Heart right ventricle (tissue), 16 donors: ENCODE measurements at regions not wholly inside any gene's neighbourhood (a gene's known extent, or its start where the extent isn't known, plus 50 kb on each side); places are given as distances from the start of the nearest gene placed in this dataset.

Source experiments
- ATAC-seq, 8 donors: fragments of 200-7000 bp; cut with Tn5 transposase; one replicate each; pipeline ENCODE4 v1.9.1; 2020; ENCODE audit warnings: mild to moderate bottlenecking in 8 of 8, moderate library complexity in 8 of 8, moderate number of reproducible peaks in 1 of 8
- DNase-seq, 2 donors: peaks; one replicate each; pipeline ENCODE4 v3.0.0-alpha.2; 2020
- H3K27ac ChIP-seq, 10 donors: fragments of 200-600 bp; sonication (generic) in 2 of 10; one replicate each; pipeline versions ENCODE4 v1.5.0 to v1.8.0; 2020 to 2022; ENCODE audit warnings: mild to moderate bottlenecking in 3 of 10
- H3K27me3 ChIP-seq, 7 donors: fragments of 200-600 bp; one replicate each; pipeline ENCODE4 v1.8.0; 2021 to 2022; ENCODE audit warnings: mild to moderate bottlenecking in 2 of 7
- H3K36me3 ChIP-seq, 9 donors: fragments of 200-600 bp; sonication (generic) in 1 of 9; one replicate each; pipeline versions ENCODE4 v1.5.0 to v1.8.0; 2020 to 2022; ENCODE audit warnings: mild to moderate bottlenecking in 2 of 9
- H3K4me1 ChIP-seq, 9 donors: fragments of 200-600 bp; sonication (generic) in 1 of 9; one replicate each; pipeline versions ENCODE4 v1.5.0 to v1.8.0; 2020 to 2022; ENCODE audit warnings: mild to moderate bottlenecking in 4 of 9
- H3K4me3 ChIP-seq, 10 donors: fragments of 200-600 bp; sonication (generic) in 2 of 10; one replicate each; pipeline versions ENCODE4 v1.5.0 to v1.8.0; 2020 to 2022; ENCODE audit warnings: mild to moderate bottlenecking in 7 of 10, moderate library complexity in 2 of 10
- H3K9me3 ChIP-seq, 11 donors: fragments of 200-600 bp in 10 of 11; sonication (generic) in 2 of 11; one replicate each; pipeline versions ENCODE4 v1.5.0 to v1.8.0; 2013 to 2022; ENCODE audit warnings: mild to moderate bottlenecking in 2 of 11, control low read depth in 1 of 11, moderate library complexity in 1 of 11
- CTCF ChIP-seq, 9 donors: fragments of 200-600 bp; sonication (generic) in 2 of 9; IDR thresholded peaks; one replicate each; pipeline versions ENCODE4 v1.5.0 to v1.8.0; 2021 to 2022; ENCODE audit warnings: antibody characterized with exemption in 9 of 9, mild to moderate bottlenecking in 5 of 9, moderate library complexity in 1 of 9
- WGBS, 2 donors: extraction: QIAGEN DNeasy Blood & Tissue Kit; methylation state at CpG; one replicate each; pipeline ENCODE4 v1.1.7; 2013; ENCODE audit warnings: inconsistent platforms in 1 of 2; 5-methylcytosine and 5-hydroxymethylcytosine counted together
- intact Hi-C, 10 donors: fragments of 100-400 bp; cut with DNase I; formaldehyde crosslinking; loops; one replicate each; pipeline versions ENCODE4 v1.11.1 to v1.14.2; 2022
- donor health status: Arrhythmogenic right ventricular cardiomyopathy.
- donor health status: ischemic (EF 13 %, LVEDD 7.1; RV severe dilation, severe dysfunction).
- donor health status: healthy with polysubstance abuse.
- donor health status: DM: no; HTN: yes; CAD: no.
- donor health status: DM: no; HTN: no; CAD: no.
- donor health status: ischemic (EF 25% LVEDD 6.9; RV normal size, moderate dysfunction).
- donor health status: ischemic (EF 25% LVEDD 5.7; RV mildly dilated, moderate dysfunction).
- donor health status: healthy.
- donor health status: DM: yes; HTN: yes; CAD: no.
- donor health status: Ischemic cardiomyopathy.
- donor health status: ischemic (EF 35%, LVEDD 5.7; RV mildly dilated, moderate dysfunction).
- donor health status: nonischemic (EF 11% LVEDD 7.7; RV severe dilation, severe dysfunction).
- donor health status: DM: yes; HTN: yes; CAD: no.
- donor health status: PGD.
- donor health status: ischemic (EF 29% LVEDD 5.4; RV normal size, mild dysfunction).
- donor health status: nonischemic (EF 23%, LVEDD 6.1; RV moderate dilation, normal function).

- Histone ChIP-seq H3K27me3 (peaks cover 0 to 20% (median 12%) of the 10 kb centered on the region in 7 donors), H3K4me1 (peaks cover 0 to 2% (median 0%) of the 10 kb centered on the region in 9 donors), H3K9me3 (no peaks in the 10 kb centered on the region), H3K4me3 (no peak overlapping the region), H3K36me3 (no peaks in the 10 kb centered on the region), H3K27ac (no peak overlapping the region)
- intact Hi-C loops, result no loop called here
- no peak for TF ChIP-seq CTCF (IDR thresholded peaks at IDR 0.05)
- ATAC-seq, result no peak
- 52 to 77% methylated on average over 1 of the region's 1 CpG for WGBS, 2 donors
- DNase-seq, result no peak
Measured at GRCh38 chr6:156402227-156402626, 375.0 kb upstream of the ARID1B start.

GRCh38 chr6:156400487-156400886 is 376.7 kb upstream of the ARID1B start:
- H3K27me3 ChIP-seq, result peaks cover 0 to 35% (median 21%) of the 10 kb centered on the region in 7 donors
- 65 to 70% methylated on average over 4 of the region's 4 CpGs for WGBS, 2 donors
- TF ChIP-seq CTCF (IDR thresholded peaks at IDR 0.05), result no peak
- DNase-seq (no peak), ATAC-seq (no peak)
- intact Hi-C loops, result no loop called here
- H3K27ac ChIP-seq, result no peak overlapping the region
- H3K4me1 ChIP-seq, result peaks cover 0 to 4% (median 0%) of the 10 kb centered on the region in 9 donors
- H3K36me3 ChIP-seq, result no peaks in the 10 kb centered on the region
- H3K9me3 ChIP-seq, result no peaks in the 10 kb centered on the region
- no peak overlapping the region for H3K4me3 ChIP-seq

GRCh38 chr6:156398966-156399365 is 378.2 kb upstream of the ARID1B start:
- intact Hi-C loops, result no loop called here

GRCh38 chr6:156398371-156398770 is 378.8 kb upstream of the ARID1B start:
- H3K27ac ChIP-seq, result no peak overlapping the region
- no peaks in the 10 kb centered on the region for H3K36me3 ChIP-seq
- 84 to 95% methylated on average over 5 of the region's 5 CpGs for WGBS, 2 donors
- intact Hi-C loops, result no loop called here
- peaks cover 0 to 4% (median 0%) of the 10 kb centered on the region in 9 donors for H3K4me1 ChIP-seq
- H3K4me3 ChIP-seq, result no peak overlapping the region
- no peaks in the 10 kb centered on the region for H3K9me3 ChIP-seq
- no peak for DNase-seq
- no peak for ATAC-seq
- H3K27me3 ChIP-seq, result peaks cover 0 to 39% (median 21%) of the 10 kb centered on the region in 7 donors
- no peak for TF ChIP-seq CTCF (IDR thresholded peaks at IDR 0.05)

More at GRCh38 chr6:156398966-156399365, 378.2 kb upstream of the ARID1B start:
- no peak for DNase-seq
- WGBS, 2 donors, result 92 to 98% methylated on average over 2 of the region's 2 CpGs
- no peaks in the 10 kb centered on the region for H3K9me3 ChIP-seq
- H3K4me1 ChIP-seq, result peaks cover 0 to 4% (median 0%) of the 10 kb centered on the region in 9 donors
- no peak overlapping the region for H3K4me3 ChIP-seq
- H3K27me3 ChIP-seq, result peaks cover 0 to 39% (median 21%) of the 10 kb centered on the region in 7 donors
- no peaks in the 10 kb centered on the region for H3K36me3 ChIP-seq
- TF ChIP-seq CTCF (IDR thresholded peaks at IDR 0.05), result no peak
- H3K27ac ChIP-seq, result no peak overlapping the region
- ATAC-seq, result no peak
